Chondrocyte (in vitro differentiated cells): ENCODE measurements at regions not wholly inside any gene's neighbourhood (a gene's known extent, or its start where the extent isn't known, plus 50 kb on each side); places are given as distances from the start of the nearest gene placed in this dataset.

ENCODE experiments used
- DNase-seq: peaks from one replicate; pipeline ENCODE4 v3.0.0; 2021; ENCODE audit warnings: mixed read lengths, low spot score
- H3K27ac Mint-ChIP-seq: one replicate; pipeline ENCODE4 v1.8.0; 2021; ENCODE audit warnings: mild to moderate bottlenecking, moderate library complexity, mixed read lengths; ENCODE audit not compliant: unreplicated experiment
- H3K27me3 Mint-ChIP-seq: 2 replicates; pipeline ENCODE4 v1.8.0; 2021; ENCODE audit warnings: low read depth, mixed read lengths
- H3K36me3 Mint-ChIP-seq: 2 replicates; pipeline ENCODE4 v1.8.0; 2021; ENCODE audit warnings: low read depth, mixed read lengths
- H3K4me1 Mint-ChIP-seq: 2 replicates; pipeline ENCODE4 v1.8.0; 2021; ENCODE audit warnings: low read depth, mild to moderate bottlenecking, mixed read lengths
- H3K4me3 Mint-ChIP-seq: one replicate; pipeline ENCODE4 v1.8.0; 2021; ENCODE audit warnings: mild to moderate bottlenecking, moderate library complexity, mixed read lengths; ENCODE audit not compliant: unreplicated experiment
- H3K9me3 Mint-ChIP-seq: 2 replicates; pipeline ENCODE4 v1.8.0; 2021; ENCODE audit warnings: low read depth, mixed read lengths
- TF ChIP-seq, protein P1 (sequence below): fragments of 200-600 bp; sonication (generic); IDR thresholded peaks from 2 replicates; pipeline ENCODE4 v1.5.0; 2021; ENCODE audit warnings: antibody characterized with exemption, mild to moderate bottlenecking, moderate library complexity

DNA sequence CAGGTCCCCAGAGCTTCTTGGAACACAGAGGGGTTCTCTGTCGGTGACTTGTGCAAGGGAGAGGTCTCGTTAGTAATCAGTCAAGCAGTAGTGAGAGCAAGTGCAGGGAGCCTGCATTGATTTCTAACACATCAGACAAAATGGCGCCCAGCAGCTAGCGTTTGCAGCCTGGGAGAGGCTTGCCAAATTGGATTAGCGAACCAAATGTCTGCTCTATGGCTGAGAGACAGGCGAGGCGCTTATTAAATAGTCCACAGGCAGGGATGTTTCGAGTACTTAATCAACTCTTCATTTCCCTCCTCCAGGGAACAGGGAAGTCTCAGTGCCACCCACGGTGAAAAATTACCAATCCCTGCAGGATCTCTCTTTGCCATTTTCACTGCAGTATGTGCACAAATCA is 131.4 kb upstream of the SHB start:
- DNase-seq = no peak
- Mint-ChIP-seq H3K36me3 (no peaks in the 10 kb centered on the region), H3K9me3 (peaks cover 2% of the 10 kb centered on the region), H3K4me1 (peaks cover 12% of the 10 kb centered on the region), H3K27me3 (peaks cover 11% of the 10 kb centered on the region), H3K27ac (no peak overlapping the region), H3K4me3 (no peak overlapping the region)
- TF ChIP-seq, protein P1, sequence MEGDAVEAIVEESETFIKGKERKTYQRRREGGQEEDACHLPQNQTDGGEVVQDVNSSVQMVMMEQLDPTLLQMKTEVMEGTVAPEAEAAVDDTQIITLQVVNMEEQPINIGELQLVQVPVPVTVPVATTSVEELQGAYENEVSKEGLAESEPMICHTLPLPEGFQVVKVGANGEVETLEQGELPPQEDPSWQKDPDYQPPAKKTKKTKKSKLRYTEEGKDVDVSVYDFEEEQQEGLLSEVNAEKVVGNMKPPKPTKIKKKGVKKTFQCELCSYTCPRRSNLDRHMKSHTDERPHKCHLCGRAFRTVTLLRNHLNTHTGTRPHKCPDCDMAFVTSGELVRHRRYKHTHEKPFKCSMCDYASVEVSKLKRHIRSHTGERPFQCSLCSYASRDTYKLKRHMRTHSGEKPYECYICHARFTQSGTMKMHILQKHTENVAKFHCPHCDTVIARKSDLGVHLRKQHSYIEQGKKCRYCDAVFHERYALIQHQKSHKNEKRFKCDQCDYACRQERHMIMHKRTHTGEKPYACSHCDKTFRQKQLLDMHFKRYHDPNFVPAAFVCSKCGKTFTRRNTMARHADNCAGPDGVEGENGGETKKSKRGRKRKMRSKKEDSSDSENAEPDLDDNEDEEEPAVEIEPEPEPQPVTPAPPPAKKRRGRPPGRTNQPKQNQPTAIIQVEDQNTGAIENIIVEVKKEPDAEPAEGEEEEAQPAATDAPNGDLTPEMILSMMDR = no peak

DNA sequence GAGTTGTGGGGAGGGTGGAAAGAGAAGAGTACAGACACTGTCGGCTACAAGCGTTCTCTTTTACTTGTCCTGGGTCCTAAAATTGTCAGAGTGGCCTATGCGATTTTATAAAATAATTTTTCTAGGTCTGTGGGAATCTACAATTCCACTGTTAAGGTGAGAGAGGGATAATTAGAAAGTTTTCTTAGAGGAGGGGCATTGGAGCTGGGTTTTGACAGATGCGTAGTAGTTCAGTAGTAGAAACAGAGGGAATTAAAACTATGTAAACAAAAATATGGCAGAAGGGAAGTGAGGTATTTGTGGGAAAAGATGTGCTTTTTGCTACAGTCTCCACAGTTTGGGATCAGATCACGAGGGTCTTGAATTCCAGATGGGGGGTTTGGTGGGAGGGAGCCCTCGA is 129.1 kb upstream of the SHB start:
- H3K4me3 Mint-ChIP-seq = no peak overlapping the region
- H3K27me3 Mint-ChIP-seq = peaks cover 14% of the 10 kb centered on the region
- DNase-seq = no peak
- TF ChIP-seq, protein P1 = no peak
- peaks cover 9% of the 10 kb centered on the region for H3K4me1 Mint-ChIP-seq
- H3K27ac Mint-ChIP-seq = no peak overlapping the region
- peaks cover 2% of the 10 kb centered on the region for H3K9me3 Mint-ChIP-seq
- H3K36me3 Mint-ChIP-seq = no peaks in the 10 kb centered on the region

DNA sequence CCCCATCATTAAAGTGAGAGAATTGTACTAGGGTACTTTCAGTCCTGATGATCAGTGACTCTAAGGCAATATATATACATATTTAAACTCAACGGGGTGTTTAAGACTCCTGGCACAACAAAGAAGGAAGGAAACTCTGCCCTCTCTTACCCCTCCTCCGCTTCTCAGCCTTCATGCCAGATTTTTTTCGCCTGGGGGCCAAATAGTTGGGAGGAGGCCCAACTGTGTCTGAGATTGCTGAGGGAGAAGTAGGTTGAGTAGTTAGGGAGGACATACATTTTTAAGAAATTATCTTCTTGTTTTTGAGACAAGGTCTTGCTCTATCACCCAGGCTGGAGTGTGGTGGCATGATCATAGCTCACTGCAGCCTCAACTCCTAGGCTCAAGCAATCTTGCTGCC is 127.7 kb upstream of the SHB start:
- H3K36me3 Mint-ChIP-seq = no peaks in the 10 kb centered on the region
- H3K27me3 Mint-ChIP-seq = peaks cover 12% of the 10 kb centered on the region
- H3K4me1 Mint-ChIP-seq = peaks cover 9% of the 10 kb centered on the region
- no peak for DNase-seq
- H3K9me3 Mint-ChIP-seq = no peaks in the 10 kb centered on the region
- no peak overlapping the region for H3K27ac Mint-ChIP-seq
- H3K4me3 Mint-ChIP-seq = no peak overlapping the region
- TF ChIP-seq, protein P1 = no peak

DNA sequence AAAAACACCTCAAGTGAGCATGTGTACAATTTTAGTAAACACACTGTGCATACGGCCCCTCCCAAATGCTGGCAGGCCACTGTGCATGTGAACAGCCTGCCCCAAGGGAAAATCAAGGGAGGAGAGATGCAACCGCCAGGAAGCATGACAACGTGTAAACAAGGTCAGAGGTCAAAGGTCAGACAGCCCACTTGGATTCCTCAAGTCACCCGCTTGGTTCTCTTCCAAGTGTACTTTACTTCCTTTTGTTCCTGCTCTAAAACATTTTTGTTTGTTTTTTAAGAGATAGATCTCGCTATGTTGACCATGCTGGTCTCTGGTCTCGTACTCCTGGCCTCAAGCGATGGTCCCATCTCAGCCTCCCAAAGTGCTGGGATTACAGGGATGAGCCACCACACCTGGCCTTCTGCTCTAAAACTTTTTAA is 126.7 kb upstream of the SHB start:
- Mint-ChIP-seq H3K36me3 (no peaks in the 10 kb centered on the region), H3K4me1 (peaks cover 9% of the 10 kb centered on the region), H3K9me3 (no peaks in the 10 kb centered on the region), H3K27ac (no peak overlapping the region), H3K4me3 (no peak overlapping the region), H3K27me3 (peaks cover 10% of the 10 kb centered on the region)
- no peak for DNase-seq
- TF ChIP-seq, protein P1 = no peak

DNA sequence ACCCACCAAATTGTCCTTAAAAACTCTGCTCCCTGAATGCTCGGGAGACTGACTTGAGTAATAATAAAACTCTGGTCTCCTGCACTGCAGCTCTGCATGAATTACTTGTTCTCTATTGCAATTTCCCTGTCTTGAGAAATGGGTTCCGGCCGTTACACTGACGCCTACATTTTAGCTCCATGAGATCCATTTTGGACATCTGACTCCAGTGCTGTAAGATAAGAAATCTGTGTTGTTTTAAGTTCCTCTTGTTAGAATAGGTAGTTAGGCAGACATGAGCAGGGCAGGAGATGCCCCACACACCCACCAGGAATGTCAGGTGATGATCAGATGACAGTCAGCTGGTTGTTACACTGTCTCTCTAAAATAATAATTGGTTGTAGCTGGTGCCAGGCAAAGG is 125.8 kb upstream of the SHB start:
- Mint-ChIP-seq H3K4me1 (peaks cover 9% of the 10 kb centered on the region), H3K4me3 (no peak overlapping the region), H3K36me3 (no peaks in the 10 kb centered on the region), H3K27ac (no peak overlapping the region), H3K9me3 (no peaks in the 10 kb centered on the region), H3K27me3 (peaks cover 10% of the 10 kb centered on the region)
- TF ChIP-seq, protein P1 = no peak
- DNase-seq = no peak
